ENCODE measurements at regions not wholly inside any gene's neighbourhood (a gene's known extent, or its start where the extent isn't known, plus 50 kb on each side); places are given as distances from the start of the nearest gene placed in this dataset.

- DNase-seq (ENCODE audit: low spot score) = no peak
- TF ChIP-seq CTCF (IDR thresholded peaks at IDR 0.05; ENCODE audit: borderline replicate concordance, control extremely low read depth, extremely low read depth, insufficient read depth, missing control alignments) = no peak
- in situ Hi-C loops (cut with MboI; ENCODE audit: low sequenced_read_pairs, unreplicated experiment) = no loop called here
Observed at GRCh38 chr2:15855766-15856260, 84.5 kb upstream of the MYCN start.

- in situ Hi-C loops (cut with MboI; ENCODE audit: low sequenced_read_pairs, unreplicated experiment) = no loop called here
- no peak for DNase-seq (ENCODE audit: low spot score)
- no peak for TF ChIP-seq CTCF (IDR thresholded peaks at IDR 0.05; ENCODE audit: borderline replicate concordance, control extremely low read depth, extremely low read depth, insufficient read depth, missing control alignments)
Observed at GRCh38 chr2:15856318-15856717, 84.0 kb upstream of the MYCN start.

GRCh38 chr2:15858466-15858865 lies 81.9 kb upstream of the MYCN start:
- in situ Hi-C loops (cut with MboI; ENCODE audit: low sequenced_read_pairs, unreplicated experiment) = no loop called here
- TF ChIP-seq CTCF (IDR thresholded peaks at IDR 0.05; ENCODE audit: borderline replicate concordance, control extremely low read depth, extremely low read depth, insufficient read depth, missing control alignments) = no peak
- no peak for DNase-seq (ENCODE audit: low spot score)

- no peak for TF ChIP-seq CTCF (IDR thresholded peaks at IDR 0.05; ENCODE audit: borderline replicate concordance, control extremely low read depth, extremely low read depth, insufficient read depth, missing control alignments)
- in situ Hi-C loops (cut with MboI; ENCODE audit: low sequenced_read_pairs, unreplicated experiment) = no loop called here
- DNase-seq (ENCODE audit: low spot score) = no peak
Observed at GRCh38 chr2:15860051-15860663, 80.2 kb upstream of the MYCN start.

- no peak for DNase-seq (ENCODE audit: low spot score)
- TF ChIP-seq CTCF (IDR thresholded peaks at IDR 0.05; ENCODE audit: borderline replicate concordance, control extremely low read depth, extremely low read depth, insufficient read depth, missing control alignments) = no peak
- in situ Hi-C loops (cut with MboI; ENCODE audit: low sequenced_read_pairs, unreplicated experiment) = no loop called here
Observed at GRCh38 chr2:15860760-15861159, 79.6 kb upstream of the MYCN start.

- no peak for TF ChIP-seq CTCF (IDR thresholded peaks at IDR 0.05; ENCODE audit: borderline replicate concordance, control extremely low read depth, extremely low read depth, insufficient read depth, missing control alignments)
- in situ Hi-C loops (cut with MboI; ENCODE audit: low sequenced_read_pairs, unreplicated experiment) = no loop called here
- no peak for DNase-seq (ENCODE audit: low spot score)
Observed at GRCh38 chr2:15861172-15861822, 79.1 kb upstream of the MYCN start.
